K562 (cell line): ENCODE measurements at regions not wholly inside any gene's neighbourhood (a gene's known extent, or its start where the extent isn't known, plus 50 kb on each side); places are given as distances from the start of the nearest gene placed in this dataset.

Source experiments
- ATAC-seq: fragments of 200-7000 bp; cut with Tn5 transposase; 3 replicates; pipeline ENCODE4 v1.9.1; 2020; ENCODE audit warnings: moderate library complexity
- BruUV-seq: library from RNA; stranded (reverse); fragments of 400-500 nt; replicated peaks from 2 replicates; lab custom pipeline; 2021; lab: Mats Ljungman, UMichigan
- CTCF ChIA-PET: fragments of 300-600 bp; formaldehyde crosslinking; extraction: SDS; loops from one replicate; lab custom pipeline; 2021; ENCODE audit warnings: low intra/inter-chr PET ratio; lab: Yijun Ruan, JAX
- POLR2A ChIA-PET: fragments of 300-600, 350-650 bp; sonication (Branson Sonifier 250); formaldehyde crosslinking; extraction: SDS; loops from one replicate; lab custom pipeline; 2021; ENCODE audit warnings: antibody characterized with exemption, inconsistent platforms; lab: Yijun Ruan, JAX
- DNase-seq, 4 experiments: peaks; one replicate each; pipeline versions ENCODE4 v3.0.0 to v3.0.0-alpha.2; 2011 to 2018; ENCODE audit warnings: low spot score in 3 of 4, mixed read lengths in 3 of 4; ENCODE audit errors: extremely low read depth in 1 of 4
- FAIRE-seq: peaks from 2 replicates; lab custom pipeline; 2011; peaks lifted over from hg19 to GRCh38; lab: Jason Lieb, UNC
- H2AFZ ChIP-seq: 2 replicates; pipeline ENCODE4 v1.6.0; 2011; ENCODE audit warnings: low read depth, low read length, control low read depth, inconsistent platforms
- H3K27ac ChIP-seq: fragments of 200-600 bp; 3 replicates; pipeline ENCODE4 v1.8.0; 2011; ENCODE audit warnings: low read depth, mild to moderate bottlenecking, control low read depth, inconsistent platforms, low read length, moderate library complexity, mixed read lengths; ENCODE audit errors: extremely low read depth
- H3K27me3 ChIP-seq, 2 experiments: fragments of 300-600 bp in 1 of 2; 2 replicates in 1 of 2; 3 replicates in 1 of 2; pipeline versions ENCODE4 v1.6.0 to v1.8.0; 2011; ENCODE audit warnings: inconsistent platforms in 2 of 2, low read length in 2 of 2, mild to moderate bottlenecking in 1 of 2, mixed read lengths in 1 of 2, moderate library complexity in 1 of 2; ENCODE audit not compliant: control insufficient read depth in 2 of 2, insufficient read depth in 2 of 2
- H3K36me3 ChIP-seq: fragments of 300-600 bp; 3 replicates; pipeline ENCODE4 v1.8.0; 2011; ENCODE audit warnings: mild to moderate bottlenecking, low read length, inconsistent platforms; ENCODE audit not compliant: control insufficient read depth, insufficient read depth
- H3K4me1 ChIP-seq, 2 experiments: fragments of 200-600 bp in 1 of 2; replicated peaks in 1 of 2; 2 replicates in 1 of 2; 3 replicates in 1 of 2; pipeline versions ENCODE4 v1.5.1 to v1.8.0; 2011; ENCODE audit warnings: inconsistent platforms in 2 of 2, low read length in 2 of 2, mild to moderate bottlenecking in 1 of 2, mixed read lengths in 1 of 2, moderate library complexity in 1 of 2; ENCODE audit not compliant: control insufficient read depth in 2 of 2, insufficient read depth in 2 of 2
- H3K4me2 ChIP-seq: 2 replicates; pipeline ENCODE4 v1.6.1; 2011; ENCODE audit warnings: low read length, control low read depth, inconsistent platforms, mixed read lengths; ENCODE audit not compliant: insufficient read depth
- H3K4me3 ChIP-seq: fragments of 200-600 bp; sonication (generic), shearing (Covaris generic); 2 replicates; pipeline ENCODE4 v1.5.1; 2016; ENCODE audit warnings: control low read depth, inconsistent platforms
- H3K79me2 ChIP-seq: fragments of 200-600 bp; 3 replicates; pipeline ENCODE4 v1.8.0; 2011; ENCODE audit warnings: low read length, inconsistent platforms; ENCODE audit not compliant: control insufficient read depth, insufficient read depth
- H3K9ac ChIP-seq, 2 experiments: 2 replicates each; pipeline versions ENCODE4 v1.6.0 to v1.6.1; 2011; ENCODE audit warnings: low read depth in 2 of 2, low read length in 2 of 2, control low read depth in 1 of 2, inconsistent platforms in 1 of 2, mild to moderate bottlenecking in 1 of 2, mixed read lengths in 1 of 2; ENCODE audit not compliant: insufficient read depth in 1 of 2
- H3K9me1 ChIP-seq: one replicate; pipeline ENCODE4 v1.6.0; 2011; ENCODE audit warnings: inconsistent platforms, mild to moderate bottlenecking, low read length, moderate library complexity; ENCODE audit not compliant: control insufficient read depth, insufficient read depth
- H3K9me3 ChIP-seq: replicated peaks from 2 replicates; pipeline ENCODE4 v1.5.1; 2011; ENCODE audit warnings: low read depth, low read length, inconsistent platforms; ENCODE audit not compliant: control insufficient read depth, insufficient read depth
- H4K20me1 ChIP-seq: replicated peaks from 2 replicates; pipeline ENCODE4 v1.6.1; 2011; ENCODE audit warnings: low read length, inconsistent platforms, mixed read lengths; ENCODE audit not compliant: control insufficient read depth, insufficient read depth
- CBX1 ChIP-seq: sonication (generic); IDR thresholded peaks from 2 replicates; pipeline ENCODE4 v1.6.1; 2016; ENCODE audit warnings: antibody characterized with exemption, low read depth, mild to moderate bottlenecking
- KDM2B ChIP-seq: fragments of 250-450 bp; sonication (Bioruptor Pico); IDR thresholded peaks from 2 replicates; pipeline ENCODE4 v1.8.0; 2021; ENCODE audit warnings: mild to moderate bottlenecking, moderate library complexity
- RAD21 ChIP-seq, 2 experiments: fragments of 250-450 bp in 1 of 2; fragments of 450-650 bp in 1 of 2; sonication (Bioruptor Pico) in 1 of 2; formaldehyde crosslinking in 1 of 2; IDR thresholded peaks in 1 of 2; conservative IDR thresholded peaks in 1 of 2; 2 replicates each; pipeline versions ENCODE4 v1.4.0 to v1.8.0; 2020 to 2022; ENCODE audit warnings: mild to moderate bottlenecking in 2 of 2, moderate library complexity in 1 of 2
- RBM25 ChIP-seq: fragments of 200-400 bp; formaldehyde crosslinking; IDR thresholded peaks from 2 replicates; pipeline ENCODE4 v1.6.1; 2018; ENCODE audit warnings: low read length, low read depth, moderate library complexity; ENCODE audit not compliant: severe bottlenecking
- SAP30 ChIP-seq: fragments of 200-600 bp; sonication (generic); IDR thresholded peaks from 2 replicates; pipeline ENCODE4 v1.6.1; 2012; ENCODE audit warnings: borderline replicate concordance, low read depth, mild to moderate bottlenecking, moderate library complexity, low read length, control low read depth, inconsistent platforms; ENCODE audit not compliant: insufficient read depth, poor library complexity, severe bottlenecking
- WGBS: fragments of 100-300 bp; shearing (Covaris generic); methylation state at CpG from one replicate; pipeline ENCODE4 v1.1.6; 2016; ENCODE audit warnings: low coverage, mixed read lengths; ENCODE audit not compliant: insufficient coverage; ENCODE audit errors: missing lambda C conversion rate; 5-methylcytosine and 5-hydroxymethylcytosine counted together
- in situ Hi-C: fragments of 300-500 bp; cut with MboI; formaldehyde crosslinking; loops from 4 replicates; pipeline ENCODE4 v1.15.0; 2018; ENCODE audit warnings: inconsistent platforms, mixed read lengths
- intact Hi-C: fragments of 100-400 bp; cut with micrococcal nuclease; formaldehyde crosslinking; loops from 2 replicates; pipeline ENCODE4 v1.14.2; 2022
- TF ChIP-seq, protein P1 (sequence below), 3 experiments: IDR thresholded peaks in 2 of 3; conservative IDR thresholded peaks in 1 of 3; 2 replicates each; pipeline ENCODE4 v1.5.1; 2011 to 2012; ENCODE audit warnings: low read length in 3 of 3, mild to moderate bottlenecking in 3 of 3, control low read depth in 2 of 3, improper control_type of control experiment in 1 of 3, inconsistent platforms in 1 of 3, low read depth in 1 of 3, mixed read lengths in 1 of 3, moderate library complexity in 1 of 3; ENCODE audit not compliant: insufficient read depth in 2 of 3

DNA sequence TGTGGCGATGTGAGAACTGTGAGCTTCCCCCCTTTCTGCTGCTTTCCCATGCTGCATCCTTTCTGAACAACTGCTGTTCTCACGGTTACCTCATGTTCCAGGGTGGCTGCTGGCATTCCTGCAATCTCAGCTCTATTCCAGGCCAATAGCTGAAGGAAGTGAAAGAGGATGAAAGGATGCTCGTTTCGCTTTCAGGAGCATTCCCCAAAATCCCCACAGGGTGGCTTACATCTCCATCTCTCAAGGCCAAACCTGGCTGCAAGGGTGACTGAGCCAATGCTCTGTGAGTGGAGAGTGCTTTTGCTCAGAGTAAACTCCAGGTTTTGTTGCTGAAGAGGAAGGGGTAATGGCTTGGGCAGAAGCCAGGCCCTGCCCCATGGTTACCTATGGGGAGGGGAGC is 848.2 kb downstream of the BRD1 start:
- Histone ChIP-seq H3K27me3 (peaks cover 0 to 16% of the 10 kb centered on the region in 2 experiments; a peak in 2 of 5 replicates), H2AFZ (no peak overlapping the region), H3K9me1 (no peaks in the 10 kb centered on the region), H3K27ac (no peak overlapping the region), H3K9ac (no peak overlapping the region), H3K9me3 (no peaks in the 10 kb centered on the region), H3K4me1 (no peaks in the 10 kb centered on the region), H4K20me1 (no peaks in the 10 kb centered on the region), H3K79me2 (no peaks in the 10 kb centered on the region)
- FAIRE-seq = no peak
- WGBS = 0% methylated on average over 4 of the region's 4 CpGs
- CTCF ChIA-PET = no interaction called here
- POLR2A ChIA-PET = no interaction called here
- TF ChIP-seq, protein P1, sequence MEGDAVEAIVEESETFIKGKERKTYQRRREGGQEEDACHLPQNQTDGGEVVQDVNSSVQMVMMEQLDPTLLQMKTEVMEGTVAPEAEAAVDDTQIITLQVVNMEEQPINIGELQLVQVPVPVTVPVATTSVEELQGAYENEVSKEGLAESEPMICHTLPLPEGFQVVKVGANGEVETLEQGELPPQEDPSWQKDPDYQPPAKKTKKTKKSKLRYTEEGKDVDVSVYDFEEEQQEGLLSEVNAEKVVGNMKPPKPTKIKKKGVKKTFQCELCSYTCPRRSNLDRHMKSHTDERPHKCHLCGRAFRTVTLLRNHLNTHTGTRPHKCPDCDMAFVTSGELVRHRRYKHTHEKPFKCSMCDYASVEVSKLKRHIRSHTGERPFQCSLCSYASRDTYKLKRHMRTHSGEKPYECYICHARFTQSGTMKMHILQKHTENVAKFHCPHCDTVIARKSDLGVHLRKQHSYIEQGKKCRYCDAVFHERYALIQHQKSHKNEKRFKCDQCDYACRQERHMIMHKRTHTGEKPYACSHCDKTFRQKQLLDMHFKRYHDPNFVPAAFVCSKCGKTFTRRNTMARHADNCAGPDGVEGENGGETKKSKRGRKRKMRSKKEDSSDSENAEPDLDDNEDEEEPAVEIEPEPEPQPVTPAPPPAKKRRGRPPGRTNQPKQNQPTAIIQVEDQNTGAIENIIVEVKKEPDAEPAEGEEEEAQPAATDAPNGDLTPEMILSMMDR (IDR thresholded peaks at IDR 0.05 in 2 of 3, conservative IDR thresholded peaks at IDR 0.05 in 1 of 3; ENCODE audit: insufficient read depth in 2 of 3, low read depth in 1 of 3, low read length in 3 of 3) = peak in 1 of 3 experiments; percentile 24; a peak in 1 of 6 replicates
- TF ChIP-seq RBM25 = peak; percentile 74
- TF ChIP-seq CBX1 = no peak
- TF ChIP-seq KDM2B (CRISPR knock-in tag) = no peak
- TF ChIP-seq SAP30 = no peak
- TF ChIP-seq RAD21 (CRISPR knock-in tag; conservative IDR thresholded peaks at IDR 0.05 in 1 of 2, IDR thresholded peaks at IDR 0.05 in 1 of 2) = 0 out of 4 replicates have a peak, but pooled peaks of 1 of the 2 experiments have one; percentile 16
- TF ChIP-seq, all 486 proteins: peak for 3
- BruUV-seq = no TSS peak
- intact Hi-C loops = no loop called here
- in situ Hi-C loops = no loop called here
- Histone ChIP-seq H3K4me2 (no peak overlapping the region), H3K36me3 (no peaks in the 10 kb centered on the region), H3K4me3 (no peak overlapping the region)
- ATAC-seq (no peak), DNase-seq (peak; percentile 6 to 16 (median 12))
